CD14-positive monocyte (primary cell): ENCODE measurements at regions not wholly inside any gene's neighbourhood (a gene's known extent, or its start where the extent isn't known, plus 50 kb on each side); places are given as distances from the start of the nearest gene placed in this dataset.

Experiments used
- DNase-seq, 3 donors: peaks; one replicate each; pipeline ENCODE4 v3.0.0-alpha.2; 2011 to 2022
- H2AFZ ChIP-seq: 2 replicates; pipeline ENCODE4 v1.6.0; 2012; ENCODE audit warnings: mild to moderate bottlenecking, low read depth, low read length, inconsistent platforms; ENCODE audit not compliant: insufficient read depth, poor library complexity, severe bottlenecking
- H3K27ac ChIP-seq, 2 donors: 1 replicate in 1 of 2; 2 replicates in 1 of 2; pipeline ENCODE4 v1.5.1; 2012 to 2013; ENCODE audit warnings: low read length in 2 of 2, control low read depth in 1 of 2, inconsistent platforms in 1 of 2, low read depth in 1 of 2, mild to moderate bottlenecking in 1 of 2
- H3K27me3 ChIP-seq, 2 donors: one replicate each; pipeline versions ENCODE4 v1.6.0 to v1.6.1; 2011 to 2013; ENCODE audit warnings: low read length in 2 of 2; ENCODE audit not compliant: control insufficient read depth in 2 of 2, insufficient read depth in 2 of 2
- H3K36me3 ChIP-seq, 2 donors: replicated peaks in 1 of 2; 1 replicate in 1 of 2; 2 replicates in 1 of 2; pipeline versions ENCODE4 v1.5.1 to v1.6.1; 2012 to 2013; ENCODE audit warnings: low read length in 2 of 2, control low read depth in 1 of 2, inconsistent platforms in 1 of 2, mild to moderate bottlenecking in 1 of 2; ENCODE audit not compliant: insufficient read depth in 2 of 2, control insufficient read depth in 1 of 2
- H3K4me1 ChIP-seq, 2 donors: 1 replicate in 1 of 2; 2 replicates in 1 of 2; pipeline versions ENCODE4 v1.5.1 to v1.6.1; 2012 to 2013; ENCODE audit warnings: low read length in 2 of 2, control low read depth in 1 of 2, inconsistent platforms in 1 of 2, mild to moderate bottlenecking in 1 of 2, moderate library complexity in 1 of 2; ENCODE audit not compliant: insufficient read depth in 2 of 2, control insufficient read depth in 1 of 2
- H3K4me2 ChIP-seq: replicated peaks from 2 replicates; pipeline ENCODE3; 2012; ENCODE audit warnings: low read length, moderate library complexity, mild to moderate bottlenecking; ENCODE audit not compliant: poor library complexity, severe bottlenecking; ENCODE audit errors: extremely low read depth
- H3K4me3 ChIP-seq, 3 experiments: fragments of 200-600 bp in 1 of 3; sonication (generic) in 1 of 3; replicated peaks in 1 of 3; 1 replicate in 2 of 3; 2 replicates in 1 of 3; pipeline ENCODE4 v1.5.1; 2011 to 2013; ENCODE audit warnings: low read length in 3 of 3, mild to moderate bottlenecking in 3 of 3, control low read depth in 2 of 3, low read depth in 2 of 3, inconsistent platforms in 1 of 3, moderate library complexity in 1 of 3
- H3K79me2 ChIP-seq: 2 replicates; pipeline ENCODE4 v1.6.0; 2012; ENCODE audit warnings: mild to moderate bottlenecking, control low read depth, inconsistent platforms, low read length, moderate library complexity; ENCODE audit not compliant: insufficient read depth
- H3K9ac ChIP-seq: 2 replicates; pipeline ENCODE4 v1.6.0; 2017; ENCODE audit warnings: low read length, mild to moderate bottlenecking; ENCODE audit not compliant: insufficient read depth, poor library complexity, severe bottlenecking
- H3K9me3 ChIP-seq, 2 donors: replicated peaks in 1 of 2; 1 replicate in 1 of 2; 2 replicates in 1 of 2; pipeline versions ENCODE4 v1.5.1 to v1.6.1; 2012 to 2013; ENCODE audit warnings: low read length in 2 of 2, control low read depth in 1 of 2; ENCODE audit not compliant: control insufficient read depth in 1 of 2, insufficient read depth in 1 of 2
- H4K20me1 ChIP-seq: 2 replicates; pipeline ENCODE4 v1.6.0; 2012; ENCODE audit warnings: mild to moderate bottlenecking, low read length, control low read depth, moderate library complexity; ENCODE audit not compliant: insufficient read depth
- H3K27ac Mint-ChIP-seq, 7 donors: one replicate each; pipeline ENCODE4 v1.8.0; 2020; ENCODE audit warnings: mild to moderate bottlenecking in 7 of 7, mixed read lengths in 7 of 7, moderate library complexity in 6 of 7, inconsistent platforms in 2 of 7
- H3K27me3 Mint-ChIP-seq, 3 donors: one replicate each; pipeline ENCODE4 v1.8.0; 2021 to 2022; ENCODE audit warnings: low read depth in 3 of 3, mild to moderate bottlenecking in 3 of 3, mixed read lengths in 3 of 3, moderate library complexity in 3 of 3, inconsistent platforms in 1 of 3
- H3K36me3 Mint-ChIP-seq, 2 donors: one replicate each; pipeline ENCODE4 v1.8.0; 2020; ENCODE audit warnings: mixed read lengths in 2 of 2, inconsistent platforms in 1 of 2, mild to moderate bottlenecking in 1 of 2
- H3K4me1 Mint-ChIP-seq: one replicate; pipeline ENCODE4 v1.8.0; 2020; ENCODE audit warnings: mild to moderate bottlenecking, mixed read lengths
- H3K4me3 Mint-ChIP-seq, 2 donors: one replicate each; pipeline ENCODE4 v1.8.0; 2020; ENCODE audit warnings: mild to moderate bottlenecking in 2 of 2, mixed read lengths in 2 of 2, moderate library complexity in 1 of 2
- H3K9me3 Mint-ChIP-seq, 7 donors: one replicate each; pipeline ENCODE4 v1.8.0; 2020 to 2022; ENCODE audit warnings: mixed read lengths in 7 of 7, mild to moderate bottlenecking in 6 of 7, moderate library complexity in 6 of 7, inconsistent platforms in 2 of 7
- CTCF ChIP-seq: fragments of 200-600 bp; IDR thresholded peaks from one replicate; pipeline ENCODE4 v1.8.0; 2022; ENCODE audit warnings: antibody characterized with exemption, mild to moderate bottlenecking
- WGBS: methylation state at CpG from one replicate; pipeline ENCODE4 v1.1.5; 2013; ENCODE audit warnings: missing lambda C conversion rate; ENCODE audit not compliant: insufficient coverage; 5-methylcytosine and 5-hydroxymethylcytosine counted together
- intact Hi-C, 2 donors: fragments of 100-400 bp; cut with micrococcal nuclease; formaldehyde crosslinking; loops; one replicate each; pipeline versions ENCODE4 v1.15.0 to v1.15.1; 2023

DNA sequence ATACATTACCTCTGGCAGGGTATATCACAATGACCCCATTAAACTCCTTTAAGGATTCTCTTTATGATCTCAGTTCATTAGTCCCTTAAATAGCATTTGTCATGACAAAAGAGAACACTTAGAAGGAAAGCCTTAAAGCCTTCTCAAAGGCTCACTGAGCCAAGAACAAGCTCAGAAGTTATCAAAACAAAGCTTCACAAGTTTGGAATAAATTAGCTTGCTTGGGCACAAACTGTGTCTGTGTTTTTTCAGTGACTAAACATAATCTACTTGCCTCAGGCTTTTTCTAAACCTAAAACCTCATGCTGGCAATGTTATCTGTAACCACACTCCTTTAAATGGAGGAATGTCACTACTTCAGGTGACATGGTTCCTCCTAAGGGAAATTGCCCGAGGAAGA is 1114.9 kb upstream of the C9orf72 start:
- no peaks in the 10 kb centered on the region for H3K79me2 ChIP-seq
- no peaks in the 10 kb centered on the region for H3K27me3 ChIP-seq
- H3K27ac Mint-ChIP-seq: no peak overlapping the region
- H2AFZ ChIP-seq: no peak overlapping the region
- H3K9me3 Mint-ChIP-seq: peaks cover 0 to 14% (median 3%) of the 10 kb centered on the region in 7 donors
- no peak overlapping the region for H3K4me3 ChIP-seq
- no peak overlapping the region for H3K4me3 Mint-ChIP-seq
- H3K27me3 Mint-ChIP-seq: peaks cover 0 to 2% (median 0%) of the 10 kb centered on the region in 3 donors
- H3K36me3 Mint-ChIP-seq: no peaks in the 10 kb centered on the region
- no peaks in the 10 kb centered on the region for H3K4me1 ChIP-seq
- TF ChIP-seq CTCF: no peak
- peaks cover 8% of the 10 kb centered on the region in 2 donors for H3K9me3 ChIP-seq
- DNase-seq: no peak
- no peaks in the 10 kb centered on the region for H3K4me1 Mint-ChIP-seq
- WGBS: no CpG with 5 or more reads among the region's 1 CpG
- no peaks in the 10 kb centered on the region for H3K36me3 ChIP-seq
- intact Hi-C loops: no loop called here
- H3K4me2 ChIP-seq: no peak overlapping the region
- H4K20me1 ChIP-seq: no peaks in the 10 kb centered on the region
- no peak overlapping the region for H3K27ac ChIP-seq
- H3K9ac ChIP-seq: no peak overlapping the region

GRCh38 chr9:28692012-28692411 is 1118.7 kb upstream of the C9orf72 start:
- Histone ChIP-seq H3K27me3 (no peaks in the 10 kb centered on the region), H3K36me3 (no peaks in the 10 kb centered on the region), H3K27ac (no peak overlapping the region), H3K9ac (no peak overlapping the region), H3K79me2 (no peaks in the 10 kb centered on the region), H3K9me3 (peaks cover 2 to 4% of the 10 kb centered on the region in 2 donors), H4K20me1 (no peaks in the 10 kb centered on the region), H3K4me1 (no peaks in the 10 kb centered on the region), H2AFZ (no peak overlapping the region), H3K4me2 (no peak overlapping the region), H3K4me3 (no peak overlapping the region)
- Mint-ChIP-seq H3K27me3 (peaks cover 0 to 2% (median 0%) of the 10 kb centered on the region in 3 donors), H3K4me3 (no peak overlapping the region), H3K9me3 (peaks cover 0 to 6% (median 0%) of the 10 kb centered on the region in 7 donors), H3K36me3 (no peaks in the 10 kb centered on the region), H3K4me1 (no peaks in the 10 kb centered on the region), H3K27ac (no peak overlapping the region)
- no peak for TF ChIP-seq CTCF
- 100% methylated on average over 3 of the region's 8 CpGs for WGBS
- intact Hi-C loops: no loop called here
- DNase-seq: no peak
